Neural progenitor cell (in vitro differentiated cells): ENCODE measurements at regions not wholly inside any gene's neighbourhood (a gene's known extent, or its start where the extent isn't known, plus 50 kb on each side); places are given as distances from the start of the nearest gene placed in this dataset.

Experiments used
- DNase-seq: peaks from one replicate; pipeline ENCODE4 v3.0.0-alpha.2; 2016; ENCODE audit warnings: low spot score
- H2AFZ ChIP-seq: fragments of 200-600 bp; sonication (generic); replicated peaks from 2 replicates; pipeline ENCODE4 v1.6.1; 2016; ENCODE audit warnings: antibody characterized with exemption
- H3F3A ChIP-seq: fragments of 200-600 bp; sonication (generic); 2 replicates; pipeline ENCODE4 v1.6.1; 2016; ENCODE audit warnings: antibody characterized with exemption, low read depth
- H3K27ac ChIP-seq: fragments of 200-600 bp; sonication (generic); 2 replicates; pipeline ENCODE4 v1.5.1; 2016; ENCODE audit warnings: mild to moderate bottlenecking
- H3K27me3 ChIP-seq: fragments of 200-600 bp; sonication (generic); 2 replicates; pipeline ENCODE4 v1.6.1; 2016; ENCODE audit warnings: mild to moderate bottlenecking, moderate library complexity
- H3K36me3 ChIP-seq: fragments of 200-600 bp; sonication (generic); 2 replicates; pipeline ENCODE4 v1.5.1; 2016
- H3K4me1 ChIP-seq: fragments of 200-600 bp; sonication (generic); 2 replicates; pipeline ENCODE4 v1.6.1; 2016; ENCODE audit warnings: mixed run types
- H3K4me2 ChIP-seq: fragments of 200-600 bp; sonication (generic); 2 replicates; pipeline ENCODE4 v1.6.1; 2016
- H3K4me3 ChIP-seq: fragments of 200-600 bp; sonication (generic); 2 replicates; pipeline ENCODE4 v1.5.1; 2016
- H3K79me2 ChIP-seq: fragments of 200-600 bp; sonication (generic); 2 replicates; pipeline ENCODE4 v1.6.1; 2016; ENCODE audit warnings: low read depth
- H3K9ac ChIP-seq: fragments of 200-600 bp; sonication (generic); 2 replicates; pipeline ENCODE4 v1.6.1; 2016
- H3K9me3 ChIP-seq: fragments of 200-600 bp; sonication (generic); 2 replicates; pipeline ENCODE4 v1.5.1; 2016; ENCODE audit warnings: low read depth
- H4K20me1 ChIP-seq: fragments of 200-600 bp; sonication (generic); 2 replicates; pipeline ENCODE4 v1.6.1; 2016; ENCODE audit warnings: low read depth
- H3K27ac Mint-ChIP-seq: 3 replicates; pipeline ENCODE4 v1.8.0; 2021; ENCODE audit warnings: mixed read lengths
- H3K27me3 Mint-ChIP-seq: 2 replicates; pipeline ENCODE4 v1.8.0; 2022; ENCODE audit warnings: low read depth, mild to moderate bottlenecking, inconsistent platforms, moderate library complexity, mixed read lengths; ENCODE audit not compliant: insufficient read depth
- H3K36me3 Mint-ChIP-seq: 3 replicates; pipeline ENCODE4 v1.8.0; 2021; ENCODE audit warnings: mixed read lengths
- H3K4me1 Mint-ChIP-seq: 3 replicates; pipeline ENCODE4 v1.8.0; 2021; ENCODE audit warnings: mixed read lengths
- H3K4me3 Mint-ChIP-seq: 3 replicates; pipeline ENCODE4 v1.8.0; 2021; ENCODE audit warnings: mild to moderate bottlenecking, moderate library complexity, mixed read lengths
- H3K9me3 Mint-ChIP-seq: 3 replicates; pipeline ENCODE4 v1.8.0; 2020; ENCODE audit warnings: mixed read lengths
- CTCF ChIP-seq: fragments of 200-600 bp; sonication (generic); IDR thresholded peaks from 2 replicates; pipeline ENCODE4 v1.5.1; 2017; ENCODE audit warnings: antibody characterized with exemption, mild to moderate bottlenecking
- EZH2 ChIP-seq: fragments of 200-600 bp; sonication (generic); IDR thresholded peaks from 2 replicates; pipeline ENCODE4 v1.6.1; 2017; ENCODE audit warnings: antibody characterized with exemption, mild to moderate bottlenecking, moderate library complexity
- EZH2phosphoT487 ChIP-seq: fragments of 200-600 bp; sonication (generic); IDR thresholded peaks from 2 replicates; pipeline ENCODE4 v1.6.1; 2017; ENCODE audit warnings: antibody characterized with exemption

GRCh38 chr4:38468339-38468866 is 195.6 kb upstream of the KLF3 start:
- Histone ChIP-seq H4K20me1 (no peaks in the 10 kb centered on the region), H3K9ac (no peak overlapping the region), H3K9me3 (no peaks in the 10 kb centered on the region), H3K27ac (no peak overlapping the region), H3K79me2 (no peaks in the 10 kb centered on the region), H2AFZ (no peak overlapping the region), H3K4me3 (no peak overlapping the region), H3K4me1 (peaks cover 4% of the 10 kb centered on the region), H3K36me3 (no peaks in the 10 kb centered on the region), H3K27me3 (no peaks in the 10 kb centered on the region), H3F3A (no peaks in the 10 kb centered on the region), H3K4me2 (no peak overlapping the region)
- Mint-ChIP-seq H3K36me3 (peaks cover 2% of the 10 kb centered on the region), H3K27me3 (peaks cover 3% of the 10 kb centered on the region), H3K4me3 (no peak overlapping the region), H3K9me3 (peaks cover 20% of the 10 kb centered on the region), H3K27ac (no peak overlapping the region), H3K4me1 (no peaks in the 10 kb centered on the region)
- DNase-seq: no peak
- TF ChIP-seq EZH2 (no peak), EZH2phosphoT487 (no peak), CTCF (no peak)

- Histone ChIP-seq H3K36me3 (no peaks in the 10 kb centered on the region), H3K4me3 (no peak overlapping the region), H3F3A (no peaks in the 10 kb centered on the region), H3K4me1 (peaks cover 4% of the 10 kb centered on the region), H3K9me3 (no peaks in the 10 kb centered on the region), H4K20me1 (no peaks in the 10 kb centered on the region), H3K79me2 (no peaks in the 10 kb centered on the region), H3K9ac (no peak overlapping the region), H3K4me2 (no peak overlapping the region), H2AFZ (no peak overlapping the region), H3K27me3 (no peaks in the 10 kb centered on the region), H3K27ac (no peak overlapping the region)
- no peak for DNase-seq
- TF ChIP-seq EZH2 (no peak), CTCF (no peak), EZH2phosphoT487 (no peak)
- Mint-ChIP-seq H3K36me3 (peaks cover 2% of the 10 kb centered on the region), H3K27ac (no peak overlapping the region), H3K4me3 (no peak overlapping the region), H3K27me3 (peaks cover 3% of the 10 kb centered on the region), H3K9me3 (peaks cover 20% of the 10 kb centered on the region), H3K4me1 (no peaks in the 10 kb centered on the region)
Observed at GRCh38 chr4:38469410-38469809, 194.6 kb upstream of the KLF3 start.

- no peak for TF ChIP-seq EZH2
- no peak for TF ChIP-seq CTCF
- TF ChIP-seq EZH2phosphoT487: no peak
- no peak for DNase-seq
- Histone ChIP-seq H2AFZ (no peak overlapping the region), H3K36me3 (no peaks in the 10 kb centered on the region), H3K79me2 (no peaks in the 10 kb centered on the region), H3K27me3 (no peaks in the 10 kb centered on the region), H3K9ac (no peak overlapping the region), H4K20me1 (no peaks in the 10 kb centered on the region), H3K4me1 (peaks cover 4% of the 10 kb centered on the region), H3K4me3 (no peak overlapping the region), H3K27ac (no peak overlapping the region), H3K4me2 (no peak overlapping the region), H3K9me3 (no peaks in the 10 kb centered on the region), H3F3A (no peaks in the 10 kb centered on the region)
- no peaks in the 10 kb centered on the region for H3K4me1 Mint-ChIP-seq
- no peak overlapping the region for H3K4me3 Mint-ChIP-seq
- H3K27me3 Mint-ChIP-seq: peaks cover 3% of the 10 kb centered on the region
- H3K9me3 Mint-ChIP-seq: peaks cover 19% of the 10 kb centered on the region
- H3K36me3 Mint-ChIP-seq: peaks cover 2% of the 10 kb centered on the region
- H3K27ac Mint-ChIP-seq: no peak overlapping the region
Observed at GRCh38 chr4:38470735-38471262, 193.2 kb upstream of the KLF3 start.
